ENCODE measurements at regions not wholly inside any gene's neighbourhood (a gene's known extent, or its start where the extent isn't known, plus 50 kb on each side); places are given as distances from the start of the nearest gene placed in this dataset.

GRCh38 chr16:47921535-47921934, 234.3 kb downstream of the ABCC12 start:
- no peaks in the 10 kb centered on the region for H3K36me3 ChIP-seq (replicated peaks in 1 of 2; ENCODE audit: control insufficient read depth in 1 of 2, insufficient read depth in 2 of 2, low read length in 2 of 2)
- H3K4me2 ChIP-seq (ENCODE audit: low read depth, low read length): no peak overlapping the region
- H3K9me3 ChIP-seq (ENCODE audit: low read length): no peaks in the 10 kb centered on the region
- no peak overlapping the region for H2AFZ ChIP-seq (ENCODE audit: low read length)
- no peaks in the 10 kb centered on the region for H3K79me2 ChIP-seq (ENCODE audit: insufficient read depth, low read length)
- POLR2A ChIA-PET: no interaction called here
- no peak for FAIRE-seq
- no peak for DNase-seq (ENCODE audit: low spot score)
- ATAC-seq: no peak
- peaks cover 0 to 8% of the 10 kb centered on the region in 2 experiments; a peak in 3 of 5 replicates for H3K27me3 ChIP-seq (ENCODE audit: control insufficient read depth in 1 of 2, insufficient read depth in 2 of 2, low read length in 2 of 2)
- no peak overlapping the region for H3K9ac ChIP-seq (ENCODE audit: insufficient read depth, low read depth, low read length)
- no peak overlapping the region for H3K4me3 ChIP-seq (replicated peaks in 1 of 3; ENCODE audit: insufficient read depth in 1 of 3, low read depth in 2 of 3, low read length in 3 of 3)
- intact Hi-C loops (cut with micrococcal nuclease; ENCODE audit: unreplicated experiment) (no loop called here), in situ Hi-C loops (cut with HindIII; ENCODE audit: extremely low pct_ligation_motif_present, low pct_unique_long_range_greater_than_20kb) (no loop called here)
- no peak overlapping the region for H3K27ac ChIP-seq (ENCODE audit: extremely low read length, insufficient read depth, low read length)
- TF ChIP-seq ARNTL (CRISPR knock-in tag; IDR thresholded peaks at IDR 0.05): no peak
- TF ChIP-seq PAX8 (CRISPR knock-in tag; IDR thresholded peaks at IDR 0.05; ENCODE audit: borderline replicate concordance): no peak
- TF ChIP-seq ZNF33A (CRISPR knock-in tag; IDR thresholded peaks at IDR 0.05; ENCODE audit: borderline replicate concordance): no peak
- no peak for TF ChIP-seq CENPT (CRISPR knock-in tag; IDR thresholded peaks at IDR 0.05; ENCODE audit: low read depth)
- no peak for TF ChIP-seq NFIC (IDR thresholded peaks at IDR 0.05; ENCODE audit: low read length)
- TF ChIP-seq MXD3 (CRISPR knock-in tag; IDR thresholded peaks at IDR 0.05): no peak
- no peak for TF ChIP-seq CCDC6 (CRISPR knock-in tag; IDR thresholded peaks at IDR 0.05)
- no peak for TF ChIP-seq ZNF776 (CRISPR knock-in tag; IDR thresholded peaks at IDR 0.05)
- no peak for TF ChIP-seq CHD4 (IDR thresholded peaks at IDR 0.05; ENCODE audit: borderline replicate concordance, low read length)
- TF ChIP-seq BCL6 (CRISPR knock-in tag; IDR thresholded peaks at IDR 0.05): no peak
- no peak for TF ChIP-seq FOXA3 (CRISPR knock-in tag; IDR thresholded peaks at IDR 0.05)
- no peak for TF ChIP-seq HES4 (CRISPR knock-in tag; IDR thresholded peaks at IDR 0.05; ENCODE audit: borderline replicate concordance)
- TF ChIP-seq ZSCAN25 (CRISPR knock-in tag; IDR thresholded peaks at IDR 0.05): no peak
- TF ChIP-seq NFYC (CRISPR knock-in tag; IDR thresholded peaks at IDR 0.05): no peak
- no peak for TF ChIP-seq BCLAF1 (IDR thresholded peaks at IDR 0.05)
- no peak for TF ChIP-seq MTF2 (CRISPR knock-in tag; IDR thresholded peaks at IDR 0.05; ENCODE audit: borderline replicate concordance)
- TF ChIP-seq JUN (CRISPR knock-in tag; IDR thresholded peaks at IDR 0.05): no peak
- no peak for TF ChIP-seq ZNF20 (CRISPR knock-in tag; IDR thresholded peaks at IDR 0.05)
- no peaks in the 10 kb centered on the region for H4K20me1 ChIP-seq (ENCODE audit: insufficient read depth, low read length)
- 0% methylated on average over 1 of the region's 1 CpG for WGBS (ENCODE audit: low lambda C conversion rate)
- CTCF ChIA-PET (ENCODE audit: low intra/inter-chr PET ratio, low total read pairs): no interaction called here
- no TSS peak for BruUV-seq (replicated peaks)
- peaks cover 6% of the 10 kb centered on the region for H3K4me1 ChIP-seq (ENCODE audit: insufficient read depth, low read length)
